22Rv1 (cell line): ENCODE measurements at regions not wholly inside any gene's neighbourhood (a gene's known extent, or its start where the extent isn't known, plus 50 kb on each side); places are given as distances from the start of the nearest gene placed in this dataset.

Experiments used
- ZFX ChIP-seq: fragments of 450-650 bp; IDR thresholded peaks from 2 replicates; pipeline ENCODE4 v1.6.1; 2017; ENCODE audit warnings: antibody characterized with exemption, borderline replicate concordance
- TF ChIP-seq, protein P1 (sequence below): fragments of 450-650 bp; IDR thresholded peaks from 2 replicates; pipeline ENCODE4 v1.5.1; 2017; ENCODE audit warnings: mild to moderate bottlenecking

DNA sequence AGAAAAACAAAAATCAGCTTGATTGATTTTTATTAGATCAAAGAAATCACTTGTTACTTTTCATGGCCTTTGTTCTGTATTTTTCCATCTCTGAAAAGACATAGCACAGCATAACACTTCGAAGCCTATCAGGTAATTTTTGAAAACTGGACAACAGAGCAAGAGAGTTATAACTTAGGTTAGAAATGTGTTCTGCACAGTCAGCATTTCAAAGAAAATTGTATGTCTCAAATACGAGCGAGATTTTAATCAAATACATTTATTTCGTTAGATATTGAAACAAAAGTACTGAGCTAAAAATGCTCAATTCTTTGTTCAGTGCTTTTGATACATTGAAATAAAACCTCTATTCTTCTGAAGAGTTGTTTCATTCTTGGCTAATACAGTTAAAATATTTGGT, 144.1 kb upstream of the SLC10A2 start:
- TF ChIP-seq, protein P1, sequence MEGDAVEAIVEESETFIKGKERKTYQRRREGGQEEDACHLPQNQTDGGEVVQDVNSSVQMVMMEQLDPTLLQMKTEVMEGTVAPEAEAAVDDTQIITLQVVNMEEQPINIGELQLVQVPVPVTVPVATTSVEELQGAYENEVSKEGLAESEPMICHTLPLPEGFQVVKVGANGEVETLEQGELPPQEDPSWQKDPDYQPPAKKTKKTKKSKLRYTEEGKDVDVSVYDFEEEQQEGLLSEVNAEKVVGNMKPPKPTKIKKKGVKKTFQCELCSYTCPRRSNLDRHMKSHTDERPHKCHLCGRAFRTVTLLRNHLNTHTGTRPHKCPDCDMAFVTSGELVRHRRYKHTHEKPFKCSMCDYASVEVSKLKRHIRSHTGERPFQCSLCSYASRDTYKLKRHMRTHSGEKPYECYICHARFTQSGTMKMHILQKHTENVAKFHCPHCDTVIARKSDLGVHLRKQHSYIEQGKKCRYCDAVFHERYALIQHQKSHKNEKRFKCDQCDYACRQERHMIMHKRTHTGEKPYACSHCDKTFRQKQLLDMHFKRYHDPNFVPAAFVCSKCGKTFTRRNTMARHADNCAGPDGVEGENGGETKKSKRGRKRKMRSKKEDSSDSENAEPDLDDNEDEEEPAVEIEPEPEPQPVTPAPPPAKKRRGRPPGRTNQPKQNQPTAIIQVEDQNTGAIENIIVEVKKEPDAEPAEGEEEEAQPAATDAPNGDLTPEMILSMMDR: no peak
- TF ChIP-seq ZFX: no peak
